ENCODE measurements at regions not wholly inside any gene's neighbourhood (a gene's known extent, or its start where the extent isn't known, plus 50 kb on each side); places are given as distances from the start of the nearest gene placed in this dataset.

GRCh38 chrX:42087960-42088359 is 164.6 kb upstream of the CASK start (continued):
- TF ChIP-seq ZSCAN18 (CRISPR knock-in tag; IDR thresholded peaks at IDR 0.05): no peak
- TF ChIP-seq SMAD4 (CRISPR knock-in tag; IDR thresholded peaks at IDR 0.05): no peak

GRCh38 chrX:42085836-42086235 is 162.5 kb upstream of the CASK start:
- ATAC-seq: no peak
- DNase-seq (ENCODE audit: low spot score): no peak
- Mint-ChIP-seq H3K4me1 (peaks cover 29% of the 10 kb centered on the region), H3K4me3 (no peak overlapping the region), H3K36me3 (no peaks in the 10 kb centered on the region), H3K27me3 (ENCODE audit: low read depth) (no peaks in the 10 kb centered on the region), H3K27ac (no peak overlapping the region), H3K9me3 (no peaks in the 10 kb centered on the region)
- TF ChIP-seq CBFB (CRISPR knock-in tag; IDR thresholded peaks at IDR 0.05; ENCODE audit: low read depth): no peak
- no peak for TF ChIP-seq USF2 (CRISPR knock-in tag; IDR thresholded peaks at IDR 0.05)
- TF ChIP-seq NR2C2 (CRISPR knock-in tag; IDR thresholded peaks at IDR 0.05): no peak
- POLR2A ChIA-PET: no interaction called here
- CTCF ChIA-PET: interaction anchor here (0.5 kb wide), 1 partner anchor 1568 kb away, joined by 3 read pairs; no protein-coding TSS in a partner anchor

- DNase-seq (ENCODE audit: low spot score): no peak
- ChIA-PET CTCF (no interaction called here), POLR2A (no interaction called here)
- Mint-ChIP-seq H3K4me3 (no peak overlapping the region), H3K27me3 (ENCODE audit: low read depth) (no peaks in the 10 kb centered on the region; the same call in 1 of the 2 replicates), H3K9me3 (peaks cover 7% of the 10 kb centered on the region), H3K36me3 (no peaks in the 10 kb centered on the region), H3K27ac (no peak overlapping the region), H3K4me1 (no peaks in the 10 kb centered on the region)
- TF ChIP-seq ERG (CRISPR knock-in tag; IDR thresholded peaks at IDR 0.05) (no peak), MYBL2 (CRISPR knock-in tag; IDR thresholded peaks at IDR 0.05) (no peak), ATF2 (CRISPR knock-in tag; IDR thresholded peaks at IDR 0.05; ENCODE audit: borderline replicate concordance, low read depth) (no peak), TCF7 (CRISPR knock-in tag; IDR thresholded peaks at IDR 0.05; ENCODE audit: low read depth) (no peak), CREB1 (CRISPR knock-in tag; IDR thresholded peaks at IDR 0.05) (no peak), MAX (CRISPR knock-in tag; IDR thresholded peaks at IDR 0.05) (no peak), ATF6 (CRISPR knock-in tag; IDR thresholded peaks at IDR 0.05) (no peak), SMAD3 (CRISPR knock-in tag; IDR thresholded peaks at IDR 0.05; ENCODE audit: borderline replicate concordance) (no peak), NR2C2 (CRISPR knock-in tag; IDR thresholded peaks at IDR 0.05) (no peak), ZNF281 (CRISPR knock-in tag; IDR thresholded peaks at IDR 0.05) (no peak), E2F1 (CRISPR knock-in tag; IDR thresholded peaks at IDR 0.05) (no peak), IRF1 (CRISPR knock-in tag; IDR thresholded peaks at IDR 0.05) (no peak), TP53 (CRISPR knock-in tag; IDR thresholded peaks at IDR 0.05) (no peak), GRHL2 (CRISPR knock-in tag; IDR thresholded peaks at IDR 0.05; ENCODE audit: insufficient replicate concordance, severe bottlenecking) (no peak)
- ATAC-seq: no peak
Measured at GRCh38 chrX:42079968-42080367, 156.6 kb upstream of the CASK start.
